OCI-LY1 (cell line): ENCODE measurements at regions not wholly inside any gene's neighbourhood (a gene's known extent, or its start where the extent isn't known, plus 50 kb on each side); places are given as distances from the start of the nearest gene placed in this dataset.

Experiments
- CTCF ChIP-seq: fragments of 200-600 bp; sonication (generic), shearing (Covaris generic); IDR thresholded peaks from 2 replicates; pipeline ENCODE4 v1.5.1; 2017; ENCODE audit warnings: mild to moderate bottlenecking, antibody characterized with exemption, low read length, moderate library complexity, mixed read lengths
- EZH2 ChIP-seq: fragments of 200-600 bp; sonication (generic), shearing (Covaris generic); IDR thresholded peaks from 2 replicates; pipeline ENCODE4 v1.8.0; 2017; ENCODE audit warnings: borderline replicate concordance, mixed run types, mild to moderate bottlenecking, antibody characterized with exemption, low read length, moderate library complexity, mixed read lengths

- no peak for TF ChIP-seq CTCF
- no peak for TF ChIP-seq EZH2
Measured at GRCh38 chr7:94288096-94288495, 106.6 kb upstream of the COL1A2 start.
